ENCODE measurements at regions not wholly inside any gene's neighbourhood (a gene's known extent, or its start where the extent isn't known, plus 50 kb on each side); places are given as distances from the start of the nearest gene placed in this dataset.
"Not testable (repeated sequence)": the region's sequence is repeated elsewhere in the genome, so short reads cannot be mapped to it uniquely, and the experiment has no call there.

- ATAC-seq (no peak), DNase-seq (no peak)
Measured at GRCh38 chr13:58994777-58995176, 1169.0 kb downstream of the DIAPH3 start.

- ATAC-seq (no peak), DNase-seq (no peak)
Measured at GRCh38 chr13:58998716-58999115, 1165.0 kb downstream of the DIAPH3 start.

DNA sequence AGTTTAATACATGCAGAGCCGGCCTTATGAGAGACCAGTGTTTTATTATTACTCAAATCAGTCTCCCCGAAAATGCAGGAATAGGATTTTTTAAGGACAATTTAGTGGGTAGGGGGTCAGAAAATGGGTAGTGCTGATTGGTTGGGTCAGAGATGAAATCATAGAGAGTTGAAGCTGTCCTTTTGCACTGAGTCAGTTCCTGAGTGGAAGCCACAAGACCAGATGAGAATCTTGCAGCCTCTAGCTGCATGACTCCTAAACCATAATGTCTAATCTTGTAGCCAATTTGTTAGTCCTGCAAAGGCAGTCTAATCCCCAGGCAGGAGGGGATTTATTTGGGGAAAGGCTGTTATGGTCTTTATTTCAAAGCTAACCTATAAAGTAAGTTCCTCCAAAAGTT lies 1163.9 kb downstream of the DIAPH3 start:
- DNase-seq (no peak), ATAC-seq (no peak)

GRCh38 chr13:59000770-59001169 lies 1163.0 kb downstream of the DIAPH3 start:
- no peak for ATAC-seq
- no peak for DNase-seq

DNA sequence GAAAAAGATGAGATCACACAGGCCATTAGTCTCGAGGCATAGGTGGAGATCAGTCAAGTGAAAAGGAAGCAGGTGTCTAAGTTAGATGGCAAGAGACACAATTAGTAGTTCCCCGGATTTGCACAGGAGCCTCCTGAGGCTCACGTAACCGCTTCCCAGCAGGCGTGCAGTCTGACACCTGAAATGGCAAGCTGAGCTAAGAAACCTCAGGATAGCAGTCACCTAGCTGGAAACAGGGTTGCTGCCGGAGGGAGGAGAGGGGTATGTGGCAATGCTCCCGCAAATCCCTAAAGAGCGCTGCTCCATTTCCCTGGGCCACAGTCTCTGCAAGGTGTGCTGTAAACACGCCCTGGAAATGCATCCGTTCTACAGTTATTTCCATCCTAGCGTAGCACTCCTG lies 1151.0 kb downstream of the DIAPH3 start:
- ATAC-seq (no peak), DNase-seq (no peak)

GRCh38 chr13:59016250-59016649 lies 1147.5 kb downstream of the DIAPH3 start:
- DNase-seq: no peak
- ATAC-seq: no peak

DNA sequence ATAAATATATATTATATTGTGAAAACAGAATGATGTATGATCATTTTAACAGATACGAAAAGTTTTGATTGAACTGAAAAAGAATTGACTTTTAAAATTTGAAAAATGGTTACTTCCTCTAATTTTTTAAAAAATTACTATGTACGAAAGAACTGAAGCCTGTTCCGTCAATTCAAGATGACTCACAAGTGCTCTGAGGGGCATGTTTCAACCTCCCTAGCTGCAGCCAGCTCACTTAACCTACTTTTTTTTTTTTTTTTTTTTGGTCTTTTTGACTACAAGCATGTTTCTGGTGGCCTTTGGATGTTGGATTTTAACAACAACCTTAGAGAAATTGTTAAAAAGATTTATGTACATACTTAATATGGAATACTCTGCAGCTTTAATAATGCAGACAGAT lies 1139.3 kb downstream of the DIAPH3 start:
- no peak for DNase-seq
- ATAC-seq: no peak

- DNase-seq (no peak), ATAC-seq (no peak)
Measured at GRCh38 chr13:59034198-59034597, 1129.5 kb downstream of the DIAPH3 start.

DNA sequence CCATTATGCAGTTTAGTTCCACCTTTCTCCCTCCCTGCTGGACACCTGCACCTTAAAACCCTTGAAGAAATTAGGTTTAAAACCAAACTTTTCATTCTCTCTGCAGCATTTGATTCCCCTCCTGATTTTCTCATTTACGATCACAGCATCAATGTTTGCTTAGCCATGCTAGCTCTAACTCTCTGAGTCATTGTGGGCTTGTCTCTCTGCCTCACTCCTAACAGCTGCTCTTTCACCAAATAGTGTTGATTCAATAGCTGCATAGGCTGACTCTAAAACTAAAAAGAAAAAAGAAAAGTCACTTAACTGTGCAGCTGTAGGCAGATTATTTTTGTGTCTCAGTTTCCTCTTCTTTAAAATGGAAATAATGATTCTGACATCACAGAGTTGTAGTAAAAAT lies 1124.9 kb downstream of the DIAPH3 start:
- DNase-seq: no peak

DNA sequence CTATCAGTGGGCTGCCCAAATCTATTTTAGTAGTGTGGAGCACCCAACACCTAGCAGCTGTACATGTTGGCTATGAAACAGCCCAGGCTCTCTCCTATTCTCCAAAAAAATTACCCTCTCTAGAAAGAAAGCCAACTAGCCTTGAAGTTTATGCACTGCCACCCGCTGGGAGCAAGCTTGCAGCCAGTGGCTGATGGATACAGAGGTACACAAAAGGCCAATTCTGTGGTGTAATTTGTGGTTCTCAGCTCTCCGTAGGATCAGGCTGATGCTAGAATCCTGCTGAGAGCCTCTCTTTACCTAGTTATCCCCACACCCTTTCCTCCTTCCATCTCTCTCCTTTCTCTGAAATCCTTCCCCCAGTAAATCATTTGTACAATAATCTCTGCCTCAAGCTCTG lies 1120.7 kb downstream of the DIAPH3 start:
- no peak for ATAC-seq
- no peak for DNase-seq

More for the DNA sequence above, 1124.9 kb downstream of the DIAPH3 start:
- no peak for ATAC-seq

DNA sequence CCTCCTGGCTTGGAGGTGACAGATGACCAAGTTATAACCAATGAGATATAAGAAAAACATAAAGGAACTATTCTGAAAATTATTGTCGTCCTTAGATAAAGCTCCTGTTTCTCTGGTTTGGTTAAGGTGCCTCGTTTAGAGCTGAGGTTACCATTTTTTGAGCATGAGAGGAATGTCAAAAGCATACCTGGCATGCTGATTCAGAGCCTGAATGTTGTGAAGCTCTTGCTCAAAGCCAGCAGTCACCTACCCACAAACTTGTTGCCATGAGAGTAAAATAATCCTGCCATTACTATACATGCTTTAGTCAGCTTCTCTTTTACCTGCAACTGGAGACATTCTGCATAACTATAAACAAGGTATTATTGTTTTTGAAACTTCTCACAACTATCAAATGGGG lies 1116.2 kb downstream of the DIAPH3 start:
- ATAC-seq (no peak), DNase-seq (no peak)

DNA sequence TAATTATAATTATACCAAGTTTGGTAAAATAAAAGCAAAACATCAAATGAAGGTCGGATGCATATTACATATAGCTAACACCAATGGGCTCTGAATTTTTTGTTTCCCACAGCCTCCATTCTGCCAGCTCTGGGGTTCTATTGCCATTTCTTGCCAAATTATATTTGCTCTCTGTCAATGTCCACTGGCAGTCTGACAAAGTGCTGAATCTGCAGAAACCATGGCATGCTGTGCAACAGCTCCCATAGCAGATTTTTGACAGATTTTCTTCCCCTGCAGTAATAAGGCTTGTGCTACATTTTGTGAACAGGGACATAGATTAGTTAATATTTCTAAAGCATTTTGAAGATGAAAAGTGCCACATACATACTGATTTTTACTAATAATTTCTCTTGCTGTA lies 1102.1 kb downstream of the DIAPH3 start:
- ATAC-seq (no peak), DNase-seq (no peak)

DNA sequence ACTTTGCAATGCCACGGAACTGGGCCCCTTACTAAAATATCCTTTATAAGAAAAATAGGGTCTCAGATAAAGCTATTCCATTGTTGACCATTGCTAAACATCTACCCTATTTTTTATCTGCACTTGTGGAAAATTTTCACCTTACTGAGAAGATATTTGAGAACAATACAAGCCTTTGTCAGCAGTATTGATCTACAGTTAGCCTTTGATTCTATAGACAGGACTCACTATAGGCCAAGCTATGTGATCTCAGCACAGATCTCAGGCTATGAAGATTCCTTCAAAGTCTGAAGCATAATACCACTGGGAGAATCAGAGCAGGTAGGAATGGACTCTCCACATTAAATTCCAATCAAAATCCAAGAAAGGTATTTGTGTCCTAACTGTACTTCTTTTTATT lies 1099.7 kb downstream of the DIAPH3 start:
- DNase-seq (no peak), ATAC-seq (no peak)

DNA sequence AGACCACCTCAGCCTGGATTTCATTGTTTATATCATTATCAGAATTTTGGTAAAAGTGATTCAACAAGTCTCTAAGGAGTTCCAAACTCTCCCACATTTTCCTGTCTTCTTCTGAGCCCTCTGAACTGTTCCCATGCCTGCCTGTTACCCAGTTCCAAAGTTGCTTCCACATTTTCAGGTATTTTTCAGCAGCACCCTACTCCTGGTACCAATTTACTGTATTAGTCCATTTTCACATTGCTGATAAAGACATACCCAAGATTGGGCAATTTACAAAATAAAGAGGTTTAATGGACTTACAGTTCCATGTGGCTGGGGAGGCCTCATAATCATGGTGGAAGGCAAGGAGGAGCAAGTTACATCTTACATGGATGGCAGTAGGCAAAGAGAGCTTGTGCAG lies 1087.3 kb downstream of the DIAPH3 start:
- DNase-seq, ATAC-seq: not testable (repeated sequence)

GRCh38 chr13:59086147-59086546 lies 1077.6 kb downstream of the DIAPH3 start:
- DNase-seq (no peak), ATAC-seq (no peak)

- DNase-seq: no peak
Measured at GRCh38 chr13:59088716-59089115, 1075.0 kb downstream of the DIAPH3 start.

DNA sequence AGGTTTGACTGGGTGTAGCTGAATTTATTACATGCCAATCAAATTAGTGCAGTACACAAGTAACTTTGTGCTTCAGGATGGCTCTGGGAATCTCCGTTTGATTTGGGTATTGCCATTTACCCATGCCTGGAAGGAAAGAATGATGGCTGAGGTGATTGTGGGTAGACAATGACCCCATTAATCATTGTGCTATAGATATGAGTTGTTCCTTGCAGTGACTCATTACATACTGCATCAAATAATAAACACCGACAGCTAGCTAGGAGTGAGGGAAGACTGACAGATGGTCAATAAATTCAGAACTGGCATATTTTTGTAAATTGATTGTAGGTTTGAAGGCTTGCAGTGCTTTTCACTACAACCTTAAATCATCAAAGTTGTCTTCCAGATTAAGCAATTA lies 1069.5 kb downstream of the DIAPH3 start:
- DNase-seq: no peak
- ATAC-seq: no peak

More at GRCh38 chr13:59088716-59089115, 1075.0 kb downstream of the DIAPH3 start:
- no peak for ATAC-seq

GRCh38 chr13:59099182-59099974 lies 1064.3 kb downstream of the DIAPH3 start:
- DNase-seq (no peak), ATAC-seq (no peak)

GRCh38 chr13:59103004-59103768 lies 1060.5 kb downstream of the DIAPH3 start:
- DNase-seq: no peak
- no peak for ATAC-seq

DNA sequence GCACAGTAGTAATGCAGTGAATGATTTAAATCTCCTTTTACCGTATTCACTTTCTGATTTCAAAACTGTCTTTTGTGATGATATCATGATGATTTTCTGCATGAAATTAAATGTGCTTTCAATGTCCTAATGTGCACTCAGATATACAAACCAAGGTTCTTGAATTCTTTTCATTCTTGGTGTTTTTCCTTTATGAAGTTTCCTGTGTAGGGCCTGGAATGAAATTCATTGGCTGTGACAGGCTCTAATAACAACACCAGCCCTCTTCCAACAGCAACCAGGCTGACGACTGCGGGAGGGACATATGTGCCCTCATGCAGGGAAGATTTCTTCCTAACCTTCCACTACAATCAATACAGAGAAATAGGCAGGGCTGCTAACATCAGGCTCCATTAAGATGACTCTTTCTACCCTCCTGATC lies 1052.0 kb downstream of the DIAPH3 start:
- no peak for DNase-seq

DNA sequence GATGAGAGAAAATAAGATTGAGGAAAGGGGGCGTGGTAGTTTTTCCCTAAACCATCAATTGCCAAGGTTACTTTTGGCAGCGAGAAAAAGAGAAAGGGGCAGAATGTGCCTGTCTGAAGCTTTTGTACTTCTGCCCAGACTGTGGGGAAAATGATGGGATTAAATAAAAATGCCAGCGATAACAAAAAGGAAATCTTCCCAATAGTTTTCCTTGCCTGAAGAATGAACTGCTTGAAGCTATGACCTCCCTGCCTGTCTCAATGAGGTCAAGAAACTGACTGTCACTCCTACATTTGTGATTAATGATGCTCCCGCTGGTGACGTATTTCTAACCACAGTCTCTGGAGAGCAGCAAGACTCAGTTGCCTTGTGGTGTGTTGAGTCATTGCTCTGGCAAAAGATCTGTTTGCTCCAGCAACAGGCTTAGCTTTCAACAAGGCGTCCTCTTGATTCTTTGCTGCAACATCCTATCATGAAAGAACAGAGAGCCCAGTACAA lies 1051.5 kb downstream of the DIAPH3 start:
- DNase-seq (no peak), ATAC-seq (no peak)

More for the DNA sequence above, 1052.0 kb downstream of the DIAPH3 start:
- ATAC-seq: no peak

DNA sequence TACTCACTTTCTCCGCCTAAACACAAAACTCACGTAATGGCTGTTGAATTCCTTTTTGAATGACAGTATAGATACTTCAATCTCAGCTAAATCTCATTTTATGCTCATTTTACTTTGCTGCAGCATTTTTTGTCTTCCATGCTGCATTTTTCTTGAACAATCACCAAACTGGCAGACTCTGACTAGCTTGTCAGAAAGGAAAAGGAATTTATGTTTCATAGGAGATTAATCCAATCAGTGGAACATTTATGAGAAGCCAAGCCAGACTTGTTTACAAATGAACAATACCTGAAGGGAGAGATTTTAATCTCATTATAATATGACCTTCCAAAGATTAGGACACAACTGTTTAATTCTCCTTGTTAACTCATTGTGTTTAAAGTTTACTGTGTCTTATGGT lies 1044.3 kb downstream of the DIAPH3 start:
- ATAC-seq (no peak), DNase-seq (no peak)

DNA sequence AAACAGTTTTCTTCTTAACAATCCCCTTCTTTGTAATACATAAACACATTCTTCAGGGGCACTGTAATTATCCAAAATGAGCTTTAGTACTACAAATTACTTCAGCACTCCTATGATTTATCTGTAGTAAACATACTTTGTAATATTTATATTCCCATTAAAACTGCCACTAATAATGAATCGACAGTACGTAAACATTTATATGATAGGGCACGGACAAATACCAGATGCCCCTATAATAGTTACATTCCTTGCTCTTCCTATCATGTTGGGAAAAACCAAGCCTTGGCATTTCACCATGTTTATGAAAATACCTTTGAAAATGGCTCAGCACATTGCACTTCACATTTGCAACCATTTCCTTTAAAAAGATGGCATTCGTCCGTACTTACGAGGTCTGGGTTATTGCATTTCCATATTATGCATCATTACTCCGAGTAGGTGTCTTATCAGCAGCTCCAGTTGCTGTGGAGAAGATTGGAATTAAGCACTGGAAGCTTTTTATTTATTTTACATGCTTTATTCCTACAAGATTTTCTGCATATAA lies 1043.4 kb downstream of the DIAPH3 start:
- ATAC-seq (no peak), DNase-seq (no peak)

All from stimulated activated naive CD8-positive, alpha-beta T cell treated with anti-CD3 and anti-CD28 coated beads, Interleukin-15, Interleukin-2, amounts not matched to agents 100 U/mL and 50 U/mL, for 24 hours (primary cell).